GM18508 (cell line): ENCODE measurements at regions not wholly inside any gene's neighbourhood (a gene's known extent, or its start where the extent isn't known, plus 50 kb on each side); places are given as distances from the start of the nearest gene placed in this dataset.

Experiments
- ATAC-seq: cut with Tn5 transposase; IDR thresholded peaks from one replicate; pipeline ENCODE4 v1.9.1; 2021; ENCODE audit warnings: moderate number of reproducible peaks; ENCODE audit not compliant: insufficient read depth, unreplicated experiment

DNA sequence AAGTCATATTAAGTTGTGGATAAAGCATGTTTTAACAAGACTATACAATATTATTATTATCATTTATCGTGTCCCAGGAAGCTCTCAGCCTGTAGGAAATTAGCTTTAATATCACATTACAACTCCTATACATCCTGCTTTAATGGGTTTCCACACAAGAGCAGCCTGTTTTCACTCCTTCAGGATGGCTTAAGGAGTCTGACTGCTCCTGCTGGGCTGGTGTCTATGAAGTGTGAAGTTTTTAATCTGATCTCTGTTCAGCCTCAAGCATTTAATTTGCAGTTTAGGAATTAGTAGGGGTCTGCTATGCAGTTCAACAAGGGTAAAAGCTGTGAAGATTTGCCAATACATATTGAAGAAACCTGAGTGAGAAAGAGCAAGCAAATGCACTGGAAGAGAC is 653.4 kb upstream of the LRRC4C start:
- ATAC-seq, result no peak

DNA sequence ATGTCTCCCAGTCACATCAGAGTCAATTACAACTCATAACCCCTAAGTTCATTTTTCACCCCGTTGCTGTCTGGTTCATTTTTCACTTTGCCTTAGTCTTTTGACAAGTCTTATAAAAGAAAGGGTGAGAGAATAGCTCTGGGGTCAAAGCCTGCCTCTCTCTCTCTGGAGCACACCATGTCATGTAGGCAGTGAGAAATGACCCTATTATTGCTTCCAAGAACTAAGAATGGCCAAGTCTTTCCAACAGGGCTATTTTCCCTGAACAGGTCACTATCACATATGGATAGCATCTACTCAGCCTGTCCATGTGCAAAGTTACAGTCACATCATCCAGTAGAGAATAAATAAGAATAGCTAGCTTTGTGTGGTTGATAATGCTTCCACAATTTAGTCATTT is 655.5 kb upstream of the LRRC4C start:
- no peak for ATAC-seq

DNA sequence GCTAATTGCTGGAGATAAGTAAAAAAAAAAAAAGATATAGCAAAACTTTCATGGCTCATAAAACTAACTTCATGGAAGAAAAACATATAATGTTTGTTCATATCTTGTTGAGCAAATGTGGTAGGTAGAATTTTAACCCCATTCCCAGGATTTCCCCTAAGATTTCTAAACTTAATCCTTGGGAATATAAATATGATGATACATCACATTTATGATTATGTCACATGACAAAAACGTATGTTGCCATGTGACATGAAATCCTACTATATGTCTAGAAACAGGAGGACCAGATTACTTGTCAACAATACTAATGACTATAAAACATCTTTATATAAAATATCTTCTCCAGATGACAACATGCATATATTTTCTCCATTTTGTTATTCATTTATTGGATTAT is 679.0 kb upstream of the LRRC4C start:
- no peak for ATAC-seq

DNA sequence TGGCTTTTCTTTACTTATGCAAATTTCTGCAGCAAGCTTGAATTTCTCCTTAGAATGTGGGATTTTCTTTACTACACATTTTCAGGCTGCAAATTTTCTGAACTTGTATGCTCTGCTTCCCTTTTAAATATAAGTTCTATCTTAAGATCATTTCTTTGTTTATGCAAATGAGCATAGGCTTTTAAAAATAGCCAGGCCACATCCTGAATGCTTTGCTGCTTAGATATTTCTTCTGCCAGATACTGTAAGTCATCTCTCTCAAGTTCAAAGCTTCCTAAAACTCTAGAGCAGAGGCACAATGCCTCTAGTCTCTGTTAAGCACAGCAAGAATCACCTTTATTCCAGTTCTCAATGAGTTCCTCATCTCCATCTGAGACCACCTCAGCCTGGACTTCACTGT is 685.9 kb upstream of the LRRC4C start:
- no peak for ATAC-seq

DNA sequence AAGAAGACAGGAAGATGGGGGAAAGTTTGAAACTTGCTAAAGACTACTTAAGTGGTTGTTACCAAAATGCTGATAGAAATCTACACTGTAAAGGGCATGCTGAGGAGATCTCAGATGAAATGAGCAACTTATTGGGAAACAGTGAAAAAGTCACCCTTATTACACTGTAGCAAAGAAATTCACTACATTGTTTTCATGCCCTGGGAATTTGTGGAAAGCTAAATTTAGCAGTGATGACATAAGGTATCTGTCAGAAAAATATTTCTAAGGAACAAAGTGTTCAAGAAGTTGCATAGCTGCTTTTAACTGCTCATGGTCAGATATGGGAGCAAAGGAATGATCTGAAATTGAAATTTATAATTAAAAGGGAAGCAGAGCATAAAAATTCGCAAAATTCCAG is 702.4 kb upstream of the LRRC4C start:
- no peak for ATAC-seq

DNA sequence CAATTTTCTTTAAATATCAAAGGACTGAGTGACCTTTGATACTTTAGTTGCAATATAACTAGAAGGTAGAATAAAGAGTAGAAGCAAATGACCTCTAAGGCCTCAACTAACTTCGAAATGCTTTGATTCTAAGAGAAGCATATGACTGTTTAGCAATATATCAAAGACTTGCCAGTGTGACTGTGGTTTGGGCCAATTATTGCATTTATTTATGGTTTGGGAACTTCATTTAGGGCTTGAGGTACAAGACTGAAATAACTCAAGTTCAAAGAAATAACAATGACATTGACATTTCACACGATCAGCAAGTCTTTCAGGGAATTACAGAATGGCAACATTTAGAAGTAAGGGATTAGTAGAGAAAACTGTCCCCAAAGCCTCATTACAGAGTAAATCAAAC is 709.7 kb upstream of the LRRC4C start:
- no peak for ATAC-seq

DNA sequence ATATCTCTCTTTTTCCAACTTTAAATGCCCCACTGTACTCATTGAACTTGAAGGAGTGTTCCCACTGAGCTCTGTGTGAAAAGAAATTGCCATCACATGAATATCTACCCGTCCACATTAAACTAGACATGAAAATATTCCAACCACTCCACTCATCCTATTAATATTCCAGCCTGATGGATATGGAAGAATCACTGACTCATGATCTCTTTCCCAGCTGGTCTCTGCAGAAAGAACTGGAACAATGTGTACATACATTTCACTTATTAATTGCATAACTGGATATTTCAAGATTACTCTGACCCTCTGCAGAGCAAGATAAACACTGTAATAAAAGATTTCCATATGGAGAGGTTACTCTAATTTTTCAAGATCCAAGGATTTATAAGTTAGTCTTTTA is 711.1 kb upstream of the LRRC4C start:
- ATAC-seq, result no peak

DNA sequence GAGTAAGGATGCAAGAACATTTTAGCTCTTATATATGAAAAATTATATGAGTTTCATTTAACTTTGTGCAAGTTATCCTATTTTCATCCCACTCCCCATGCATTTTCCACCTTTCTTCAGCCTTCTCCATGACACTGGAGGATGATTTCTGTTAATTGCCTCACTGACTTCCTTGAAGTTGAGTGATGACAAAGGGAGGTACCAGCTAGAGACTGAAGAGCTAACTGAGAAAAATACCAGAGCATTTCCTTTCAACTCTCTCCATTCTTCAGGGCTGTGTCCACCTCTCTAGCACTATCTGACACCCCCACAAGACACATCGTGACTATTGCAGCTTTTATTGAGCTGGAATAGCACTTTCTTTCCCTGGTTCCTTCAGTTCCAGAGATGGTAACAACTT is 711.6 kb upstream of the LRRC4C start:
- no peak for ATAC-seq

DNA sequence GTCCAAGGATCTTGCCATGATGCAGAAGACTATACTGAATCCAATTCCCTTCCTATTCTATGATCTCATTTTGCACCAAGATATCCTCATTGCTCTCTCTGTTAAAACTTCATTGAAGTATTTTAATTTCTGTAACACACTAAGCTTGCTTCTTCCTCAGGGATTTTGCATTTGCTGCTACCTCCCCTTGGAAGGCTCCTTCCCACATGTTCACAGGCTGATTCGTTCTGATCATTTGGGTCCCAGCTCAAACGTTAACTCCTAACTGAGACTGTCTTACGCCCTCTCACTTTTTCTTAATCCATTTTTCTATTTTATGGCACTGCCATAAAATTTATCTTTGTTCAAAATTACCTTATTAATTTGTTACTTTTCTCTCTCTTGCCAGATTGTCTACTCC is 713.0 kb upstream of the LRRC4C start:
- ATAC-seq, result no peak

DNA sequence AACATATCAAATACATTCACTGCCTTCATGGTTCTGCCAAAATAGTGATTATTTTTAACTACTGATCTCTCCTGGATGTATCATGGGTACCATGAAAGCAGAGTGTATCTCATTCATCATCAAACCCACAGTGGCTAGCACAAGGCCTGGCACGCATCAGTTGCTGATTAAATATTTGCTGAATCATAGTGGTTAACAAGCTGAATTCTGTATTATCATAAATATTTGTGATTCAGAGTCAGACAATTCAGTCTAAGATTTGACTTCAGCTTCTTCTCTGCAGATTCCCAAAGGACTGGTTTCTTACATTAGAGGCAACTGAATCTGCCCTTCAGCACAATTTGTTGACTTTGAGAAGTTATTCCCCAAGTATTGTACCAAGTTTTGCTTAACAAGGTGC is 715.8 kb upstream of the LRRC4C start:
- no peak for ATAC-seq

DNA sequence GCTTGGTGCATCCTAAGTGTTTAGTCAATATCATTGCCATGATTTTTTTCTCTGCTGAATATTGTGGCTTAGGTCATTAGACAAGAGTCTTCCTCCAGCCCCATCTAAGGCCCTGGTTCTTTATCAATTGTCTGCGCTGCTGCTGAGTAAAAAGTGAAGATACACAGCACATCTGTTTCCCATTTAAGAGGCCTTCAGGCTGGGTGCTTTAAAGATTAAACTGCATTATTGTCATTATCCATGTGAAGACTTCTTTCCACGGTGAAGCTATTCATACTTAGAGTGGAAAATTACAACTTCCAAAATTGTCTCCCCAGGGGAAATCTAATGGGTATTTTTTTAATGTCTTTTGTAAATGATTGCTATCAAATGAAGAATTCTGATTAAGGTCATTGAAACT is 719.8 kb upstream of the LRRC4C start:
- no peak for ATAC-seq

DNA sequence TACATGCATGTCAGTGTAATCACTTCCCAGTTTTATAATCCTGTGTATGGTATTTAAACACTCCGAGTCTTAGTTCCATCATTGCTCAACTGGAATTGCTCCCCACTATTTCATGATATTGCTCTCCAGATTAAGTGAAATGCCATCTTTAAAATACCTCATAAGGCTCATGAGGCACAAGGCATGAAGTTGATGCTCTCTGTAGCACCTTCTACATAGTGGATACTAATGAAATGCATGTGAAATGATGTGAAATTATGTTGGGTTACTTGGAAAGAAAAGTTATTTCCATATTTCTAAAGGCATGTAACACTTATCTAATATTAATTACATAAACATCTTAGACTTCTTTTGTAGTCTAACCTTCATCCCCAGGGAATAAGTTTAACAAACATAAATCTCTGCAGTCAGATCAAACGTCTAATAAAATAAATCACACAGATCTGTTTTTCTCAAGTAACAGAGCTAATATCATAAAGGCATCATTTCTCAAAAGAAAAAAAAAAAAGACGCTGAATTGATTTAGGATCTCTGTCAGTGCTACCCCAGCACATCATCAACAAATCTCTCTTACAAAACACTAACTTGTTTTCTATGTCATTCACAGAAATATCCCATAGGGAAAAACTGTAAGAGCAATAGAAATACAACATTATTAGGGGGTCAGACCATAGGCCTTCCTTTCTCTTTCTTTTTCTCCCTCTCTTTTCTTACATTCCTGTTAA is 736.0 kb upstream of the LRRC4C start:
- ATAC-seq, result no peak

DNA sequence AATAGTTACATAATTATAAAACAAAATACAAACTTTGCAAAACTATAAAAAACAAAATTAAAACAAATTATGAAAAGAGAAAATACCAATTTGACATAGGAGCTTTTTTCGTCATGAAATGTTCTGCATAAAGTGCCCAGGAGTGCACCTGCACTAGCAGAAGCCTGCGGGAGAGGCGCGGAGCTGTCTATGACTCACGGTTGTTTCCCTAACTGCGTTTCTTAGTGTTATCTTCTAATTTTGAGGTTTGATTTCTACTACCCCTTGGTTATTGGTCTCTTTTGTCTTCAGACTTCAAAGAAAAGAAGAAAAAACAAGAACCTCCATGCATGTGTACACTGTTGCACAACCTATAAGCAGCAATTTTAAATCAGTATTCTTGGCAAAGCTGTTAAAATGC is 740.9 kb upstream of the LRRC4C start:
- no peak for ATAC-seq

DNA sequence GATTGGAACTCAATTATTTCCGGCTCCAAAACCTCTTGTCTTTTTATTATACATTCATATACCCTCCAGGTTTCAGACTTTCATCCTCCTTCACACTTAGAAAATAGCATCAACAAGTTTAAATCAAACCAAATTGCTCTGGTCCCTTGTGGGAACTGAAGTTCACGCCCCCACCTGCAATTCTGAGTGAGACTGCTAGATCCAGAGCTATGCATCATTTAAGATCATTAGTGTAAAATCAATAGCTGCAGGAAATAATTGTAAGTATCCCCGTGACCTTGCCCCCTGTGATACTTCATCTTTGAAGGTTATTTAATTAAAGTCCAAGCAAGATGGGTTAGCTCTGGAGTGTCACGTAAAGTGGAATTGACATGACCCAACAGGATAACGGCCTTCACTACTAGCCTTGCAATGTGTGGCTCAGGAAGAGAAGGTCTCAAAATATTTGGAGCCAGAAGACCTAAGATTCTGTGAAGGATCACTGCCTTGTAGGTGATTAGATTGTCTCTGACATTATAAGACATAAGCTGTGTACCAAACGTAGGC is 742.2 kb upstream of the LRRC4C start:
- no peak for ATAC-seq

DNA sequence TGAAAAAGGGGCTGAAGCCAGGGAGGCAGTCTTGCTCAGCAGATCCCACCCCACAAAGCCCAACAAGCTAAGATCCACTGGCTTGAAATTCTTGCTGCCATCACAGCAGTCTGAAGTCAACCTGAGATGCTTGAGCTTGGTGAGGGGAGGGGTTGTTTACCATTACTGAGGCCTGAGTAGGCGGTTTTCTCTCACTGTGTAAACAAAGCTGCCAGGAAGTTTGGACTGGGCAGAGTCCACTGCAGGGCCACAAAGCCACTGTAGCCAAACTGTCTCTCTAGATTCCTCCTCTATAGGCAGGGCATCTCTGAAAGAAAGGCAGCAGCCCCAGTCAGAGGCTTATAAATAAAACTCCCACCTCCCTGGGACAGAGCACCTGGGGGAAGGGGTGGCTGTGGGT is 746.1 kb upstream of the LRRC4C start:
- no peak for ATAC-seq

DNA sequence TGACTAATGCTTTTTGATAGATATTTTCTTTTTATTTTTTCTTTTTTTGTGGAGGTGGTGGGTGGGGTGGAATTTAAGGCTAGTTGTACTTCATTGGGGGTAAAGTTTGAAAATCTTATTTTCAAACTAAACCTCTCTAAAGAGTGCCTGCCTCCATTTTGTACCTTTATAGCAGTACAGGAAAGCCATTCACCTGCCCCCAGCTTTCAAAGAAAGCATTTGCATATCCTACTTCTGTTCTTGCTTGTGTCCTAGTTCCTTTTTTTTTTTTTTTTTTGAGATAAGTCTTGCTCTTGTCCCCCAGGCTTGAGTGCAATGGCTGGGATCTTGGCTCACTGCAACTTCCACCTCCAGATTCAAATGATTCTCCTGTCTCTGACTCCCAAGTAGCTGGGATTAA is 766.2 kb upstream of the LRRC4C start:
- ATAC-seq, result no peak

DNA sequence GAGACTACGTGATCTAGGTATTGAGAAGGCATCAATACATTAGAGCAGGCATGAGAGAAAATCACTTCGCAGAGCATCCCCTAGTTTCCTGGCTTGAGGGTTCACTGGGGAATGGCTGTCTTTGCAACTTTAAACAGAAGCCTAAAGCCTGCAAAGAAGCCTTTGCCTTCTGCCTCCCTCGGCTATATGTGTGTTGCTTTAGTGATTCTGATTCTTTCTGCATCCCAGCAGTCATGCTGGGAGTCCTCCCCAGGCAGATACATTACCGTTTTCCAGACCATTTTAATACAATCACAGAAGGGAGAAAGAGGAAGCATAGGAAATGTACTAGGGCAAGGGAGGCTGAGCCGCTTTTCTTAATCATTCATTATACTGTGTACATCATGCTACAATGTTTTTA is 773.2 kb upstream of the LRRC4C start:
- no peak for ATAC-seq

DNA sequence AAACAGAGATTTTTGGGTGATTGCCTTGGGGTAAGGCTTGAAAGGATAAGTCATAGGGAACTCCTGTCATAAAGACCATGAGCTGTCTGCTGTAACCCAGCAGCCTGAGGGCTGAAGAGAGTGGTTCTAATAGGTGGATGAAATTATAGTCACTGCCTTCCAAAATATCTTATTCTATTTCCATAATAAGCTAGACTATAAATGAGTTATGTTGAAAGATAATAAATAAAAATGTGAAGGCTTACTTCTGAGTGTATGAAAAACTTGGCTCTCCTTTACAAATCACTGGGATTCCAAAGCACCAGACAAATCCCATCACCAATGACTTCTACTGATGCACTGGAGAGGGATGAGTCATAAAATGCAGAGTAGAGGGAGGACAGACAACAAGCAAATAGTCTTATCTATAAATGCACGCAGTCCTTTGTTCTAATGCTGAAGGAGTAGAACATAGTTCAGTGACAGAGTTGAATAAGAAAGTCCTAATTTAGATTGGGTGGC is 775.0 kb upstream of the LRRC4C start:
- ATAC-seq, result no peak

DNA sequence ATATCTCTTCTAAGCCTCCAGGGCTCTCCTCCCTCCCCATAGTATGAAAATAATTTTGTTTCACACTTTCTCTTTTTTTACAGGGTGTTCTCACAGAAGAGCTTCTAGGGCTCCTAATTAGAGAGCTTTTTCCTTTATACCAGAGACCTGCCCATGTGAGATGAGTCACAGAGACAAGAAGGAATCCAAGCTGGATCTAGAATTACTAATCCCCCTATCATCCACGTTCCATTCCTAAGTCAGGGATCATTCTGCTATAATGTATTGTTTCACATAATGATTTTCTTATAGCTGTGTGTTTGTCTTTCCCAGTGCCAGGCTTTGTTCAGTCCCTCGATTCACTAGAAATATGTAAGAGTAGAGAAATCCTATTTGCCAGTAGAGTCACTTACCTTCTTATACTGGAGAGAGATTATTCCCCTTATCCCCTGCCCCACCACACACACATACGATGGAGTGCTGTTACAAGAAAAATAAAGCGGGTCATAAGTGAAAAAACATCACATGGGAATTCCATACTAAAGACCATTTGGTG is 778.3 kb upstream of the LRRC4C start:
- ATAC-seq, result no peak

DNA sequence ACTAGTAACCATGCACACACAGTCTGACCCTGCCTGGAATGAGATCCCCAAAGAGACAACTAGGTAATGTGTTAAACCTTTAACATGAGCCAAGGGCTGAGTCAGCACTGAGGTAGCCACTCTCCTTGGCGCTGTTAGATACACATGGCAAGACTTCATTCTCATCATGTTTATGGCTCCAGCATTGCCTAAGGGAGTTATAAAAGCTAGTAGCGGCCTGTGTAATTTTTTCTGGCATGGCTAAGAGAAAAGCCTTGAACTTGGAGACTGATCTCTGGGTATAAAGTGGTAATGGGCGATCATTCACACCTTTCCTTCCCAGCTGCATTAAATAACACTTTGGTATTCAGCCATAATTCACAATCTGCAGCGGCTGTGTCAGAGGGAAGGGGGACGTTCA is 779.7 kb upstream of the LRRC4C start:
- no peak for ATAC-seq

DNA sequence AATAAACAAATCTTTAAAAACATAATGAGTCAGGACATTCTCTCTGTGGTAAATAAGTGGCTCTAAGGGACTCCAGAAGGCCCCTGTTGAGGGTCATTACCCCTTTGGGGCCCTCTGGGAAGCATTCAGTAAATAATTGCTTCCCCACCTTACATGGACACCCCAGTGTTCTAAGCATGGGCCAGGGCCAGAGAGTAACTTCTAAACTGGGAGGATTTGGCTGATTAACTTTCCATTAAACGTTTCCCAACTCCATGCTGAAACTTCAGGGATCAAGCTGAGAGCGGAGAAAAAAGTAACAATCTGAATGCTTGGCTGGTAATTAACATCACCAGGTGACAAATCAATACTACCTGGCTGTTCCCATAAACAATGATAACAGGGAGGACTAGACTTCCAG is 783.9 kb upstream of the LRRC4C start:
- ATAC-seq, result no peak

DNA sequence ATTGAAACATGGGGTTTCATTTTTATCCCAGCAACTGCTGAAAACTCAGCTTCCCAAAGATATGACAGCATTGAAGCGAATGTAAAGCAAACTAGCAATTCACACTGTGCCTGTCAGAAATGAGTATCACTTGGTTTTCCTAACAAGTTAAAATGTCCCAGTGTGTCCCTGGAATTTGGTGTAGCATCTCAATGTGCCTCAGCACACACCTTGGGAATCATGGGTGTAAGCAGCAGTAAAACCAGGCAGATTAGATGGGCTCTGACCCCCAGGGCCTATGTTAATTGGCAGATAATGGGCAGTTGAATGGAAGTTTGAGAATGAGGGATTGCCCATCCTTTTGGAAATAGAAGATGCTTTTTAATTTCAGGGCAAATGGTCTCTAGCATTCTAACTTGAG is 784.9 kb upstream of the LRRC4C start:
- no peak for ATAC-seq
